ENCODE measurements at regions not wholly inside any gene's neighbourhood (a gene's known extent, or its start where the extent isn't known, plus 50 kb on each side); places are given as distances from the start of the nearest gene placed in this dataset.

GRCh38 chr6:4611429-4612129, 164.6 kb upstream of the CDYL start:
- no peak overlapping the region for H3K4me3 ChIP-seq (ENCODE audit: low read depth, low read length)
- H3K27me3 ChIP-seq (ENCODE audit: insufficient read depth, low read depth, severe bottlenecking): peaks cover 91% of the 10 kb centered on the region
- TF ChIP-seq CTCF (IDR thresholded peaks at IDR 0.05; ENCODE audit: low read depth, low read length): no peak
- H3K36me3 ChIP-seq: no peaks in the 10 kb centered on the region
- peaks cover 10% of the 10 kb centered on the region for H3K9me3 ChIP-seq (ENCODE audit: severe bottlenecking)
- no peak overlapping the region for H3K27ac ChIP-seq
- no peak for DNase-seq

- Histone ChIP-seq H3K4me3 (ENCODE audit: low read depth, low read length) (no peak overlapping the region), H3K36me3 (no peaks in the 10 kb centered on the region), H3K27me3 (ENCODE audit: insufficient read depth, low read depth, severe bottlenecking) (peaks cover 92% of the 10 kb centered on the region), H3K27ac (no peak overlapping the region), H3K9me3 (ENCODE audit: severe bottlenecking) (peaks cover 5% of the 10 kb centered on the region)
- no peak for TF ChIP-seq CTCF (IDR thresholded peaks at IDR 0.05; ENCODE audit: low read depth, low read length)
- no peak for DNase-seq
These were observed 165.9 kb upstream of the CDYL start for GRCh38 chr6:4610256-4610655.

- no peak for TF ChIP-seq CTCF (IDR thresholded peaks at IDR 0.05; ENCODE audit: low read depth, low read length)
- Histone ChIP-seq H3K36me3 (no peaks in the 10 kb centered on the region), H3K27ac (no peak overlapping the region), H3K27me3 (ENCODE audit: insufficient read depth, low read depth, severe bottlenecking) (peaks cover 83% of the 10 kb centered on the region), H3K9me3 (ENCODE audit: severe bottlenecking) (no peaks in the 10 kb centered on the region), H3K4me3 (ENCODE audit: low read depth, low read length) (no peak overlapping the region)
- DNase-seq: no peak
These were observed 167.7 kb upstream of the CDYL start for GRCh38 chr6:4608361-4609115.

- Histone ChIP-seq H3K4me3 (ENCODE audit: low read depth, low read length) (no peak overlapping the region), H3K36me3 (no peaks in the 10 kb centered on the region), H3K27me3 (ENCODE audit: insufficient read depth, low read depth, severe bottlenecking) (peaks cover 82% of the 10 kb centered on the region), H3K9me3 (ENCODE audit: severe bottlenecking) (no peaks in the 10 kb centered on the region), H3K27ac (no peak overlapping the region)
- TF ChIP-seq CTCF (IDR thresholded peaks at IDR 0.05; ENCODE audit: low read depth, low read length): no peak
- DNase-seq: no peak
These were observed 168.4 kb upstream of the CDYL start for GRCh38 chr6:4607793-4608192.

- no peak for TF ChIP-seq CTCF (IDR thresholded peaks at IDR 0.05; ENCODE audit: low read depth, low read length)
- no peak for DNase-seq
These were observed 169.1 kb upstream of the CDYL start for GRCh38 chr6:4606821-4607704.

More at GRCh38 chr6:4606821-4607704, 169.1 kb upstream of the CDYL start:
- H3K36me3 ChIP-seq: no peaks in the 10 kb centered on the region
- no peak overlapping the region for H3K4me3 ChIP-seq (ENCODE audit: low read depth, low read length)
- H3K27ac ChIP-seq: no peak overlapping the region
- H3K9me3 ChIP-seq (ENCODE audit: severe bottlenecking): no peaks in the 10 kb centered on the region
- H3K27me3 ChIP-seq (ENCODE audit: insufficient read depth, low read depth, severe bottlenecking): peaks cover 83% of the 10 kb centered on the region

All from WERI-Rb-1 (cell line).